Panc1 (cell line): ENCODE measurements at regions not wholly inside any gene's neighbourhood (a gene's known extent, or its start where the extent isn't known, plus 50 kb on each side); places are given as distances from the start of the nearest gene placed in this dataset.

Source experiments
- CTCF ChIP-seq: fragments of 450-650 bp; IDR thresholded peaks from 2 replicates; pipeline ENCODE4 v1.5.1; 2017; ENCODE audit warnings: mild to moderate bottlenecking
- POLR2AphosphoS5 ChIP-seq: IDR thresholded peaks from 2 replicates; pipeline ENCODE4 v1.6.1; 2012; ENCODE audit warnings: mild to moderate bottlenecking, low read depth, low read length, moderate library complexity
- REST ChIP-seq, 2 experiments: IDR thresholded peaks; 2 replicates each; pipeline ENCODE4 v1.6.1; 2011 to 2012; ENCODE audit warnings: low read depth in 2 of 2, control low read depth in 1 of 2, low read length in 1 of 2, mild to moderate bottlenecking in 1 of 2, moderate library complexity in 1 of 2; ENCODE audit not compliant: insufficient read depth in 1 of 2
- TCF7L2 ChIP-seq: IDR thresholded peaks from 2 replicates; pipeline ENCODE4 v1.6.1; 2011; ENCODE audit warnings: mild to moderate bottlenecking, low read depth, low read length, inconsistent platforms

GRCh38 chr7:108697254-108697653 is 127.6 kb downstream of the DNAJB9 start:
- no peak for TF ChIP-seq CTCF
- TF ChIP-seq TCF7L2: no peak
- no peak for TF ChIP-seq POLR2AphosphoS5
- no peak for TF ChIP-seq REST (IDR thresholded peaks at IDR 0.05; ENCODE audit: insufficient read depth in 1 of 2, low read depth in 2 of 2, low read length in 1 of 2)
